Cardiac fibroblast (primary cell): ENCODE measurements at regions not wholly inside any gene's neighbourhood (a gene's known extent, or its start where the extent isn't known, plus 50 kb on each side); places are given as distances from the start of the nearest gene placed in this dataset.
A peak's percentile ranks its signal among the peaks of the same experiment; 100 is the strongest.

ENCODE experiments used
- DNase-seq, 2 donors: peaks; one replicate each; pipeline versions ENCODE4 v3.0.0 to v3.0.0-alpha.2; 2010; ENCODE audit warnings: low read depth in 2 of 2
- H3K4me3 ChIP-seq, 2 donors: replicated peaks in 1 of 2; 1 replicate in 1 of 2; 2 replicates in 1 of 2; pipeline ENCODE4 v1.5.1; 2011; ENCODE audit warnings: low read depth in 2 of 2, low read length in 2 of 2, mild to moderate bottlenecking in 2 of 2, moderate library complexity in 1 of 2
- CTCF ChIP-seq: IDR thresholded peaks from one replicate; pipeline ENCODE4 v1.5.1; 2011; ENCODE audit warnings: low read depth, mild to moderate bottlenecking, low read length, inconsistent platforms

DNA sequence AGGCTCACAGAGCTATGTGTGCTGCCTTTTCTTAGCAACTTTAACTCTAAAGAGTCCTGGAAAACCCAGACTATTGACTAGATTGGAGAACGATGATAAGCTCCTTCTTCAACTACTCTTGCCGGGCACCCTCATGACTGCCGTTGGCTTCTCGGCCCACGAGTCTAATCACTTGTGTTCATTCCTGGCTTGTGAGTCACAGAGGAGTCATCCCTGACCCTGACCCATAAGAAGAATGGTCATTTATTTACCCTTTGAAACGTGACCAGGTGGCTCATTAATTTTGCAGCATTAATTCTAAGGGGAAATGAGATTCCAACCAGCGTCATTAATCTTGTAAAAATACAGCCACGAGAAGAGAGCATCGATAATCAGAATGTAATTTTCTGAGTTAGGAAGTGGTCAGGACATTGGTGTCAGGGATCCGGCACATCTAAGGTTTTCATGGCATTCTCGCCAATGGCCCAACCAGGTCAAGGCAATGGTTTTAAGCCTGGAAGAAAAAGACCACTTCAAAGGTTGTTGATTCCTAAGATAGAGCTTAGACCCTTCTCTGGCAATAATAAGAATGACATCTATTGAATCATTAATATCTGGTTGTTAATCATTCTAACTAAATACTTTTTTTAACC lies 183.6 kb upstream of the RUNX1 start:
- DNase-seq = peak; percentile 84 to 85
- TF ChIP-seq CTCF = no peak
- no peak overlapping the region for H3K4me3 ChIP-seq

- TF ChIP-seq CTCF = no peak
- DNase-seq = no peak
- H3K4me3 ChIP-seq = no peak overlapping the region
Observed at GRCh38 chr21:35231090-35231489, 182.0 kb upstream of the RUNX1 start.

DNA sequence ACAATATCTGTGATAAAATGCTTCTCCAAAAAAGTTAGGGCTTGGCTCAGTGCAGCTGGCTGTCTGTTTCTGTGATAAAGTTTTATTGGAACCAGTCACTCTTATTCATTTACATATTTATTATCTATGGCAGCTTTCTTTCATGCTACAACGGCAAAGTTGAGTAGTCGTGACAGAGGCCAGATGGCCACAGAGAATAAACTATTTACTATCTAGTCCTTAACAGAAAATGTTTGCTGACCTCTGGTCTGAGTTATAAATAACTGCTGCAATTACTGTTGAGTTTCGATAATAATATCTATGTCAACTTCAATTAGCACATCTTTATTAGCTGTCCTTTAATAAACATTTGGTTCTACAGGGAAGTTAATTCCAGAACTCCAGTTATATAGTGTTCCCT lies 180.2 kb upstream of the RUNX1 start:
- TF ChIP-seq CTCF = no peak
- no peak for DNase-seq
- H3K4me3 ChIP-seq = no peak overlapping the region

- DNase-seq = no peak
- no peak for TF ChIP-seq CTCF
- H3K4me3 ChIP-seq = no peak overlapping the region
Observed at GRCh38 chr21:35227786-35228185, 178.7 kb upstream of the RUNX1 start.

GRCh38 chr21:35226968-35227744 lies 178.1 kb upstream of the RUNX1 start:
- no peak for TF ChIP-seq CTCF
- no peak for DNase-seq

DNA sequence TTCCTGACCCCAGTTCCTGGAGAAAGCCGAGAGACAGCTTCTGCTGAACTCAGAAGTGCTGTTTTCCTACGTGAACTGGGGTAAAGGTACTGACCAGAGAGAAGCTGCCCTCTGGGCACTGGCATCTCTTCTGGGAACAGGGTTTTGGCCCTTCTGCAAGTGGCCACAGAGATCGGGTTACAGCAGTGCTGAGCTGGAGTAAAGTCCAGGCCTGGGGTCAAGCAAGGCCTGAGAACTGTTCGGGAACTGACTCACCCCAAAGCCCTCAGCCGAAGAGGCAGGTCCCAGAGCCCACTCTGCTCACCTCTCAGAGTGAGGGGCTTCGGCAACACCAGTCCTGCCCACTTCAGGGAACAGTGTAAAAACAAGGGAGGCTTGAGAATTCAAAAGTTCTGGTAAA lies 177.2 kb upstream of the RUNX1 start:
- DNase-seq = peak; percentile 44 to 81
- no peak overlapping the region for H3K4me3 ChIP-seq
- TF ChIP-seq CTCF = no peak

More at GRCh38 chr21:35226968-35227744, 178.1 kb upstream of the RUNX1 start:
- H3K4me3 ChIP-seq = no peak overlapping the region

GRCh38 chr21:35225573-35225972 lies 176.5 kb upstream of the RUNX1 start:
- no peak for TF ChIP-seq CTCF
- no peak overlapping the region for H3K4me3 ChIP-seq
- no peak for DNase-seq
